Endothelial cell of umbilical vein (primary cell): ENCODE measurements at regions not wholly inside any gene's neighbourhood (a gene's known extent, or its start where the extent isn't known, plus 50 kb on each side); places are given as distances from the start of the nearest gene placed in this dataset.

Experiments used
- BruUV-seq: library from RNA; stranded (reverse); fragments of 400-500 nt; replicated peaks from 2 replicates; lab custom pipeline; 2021; lab: Mats Ljungman, UMichigan
- CTCF ChIA-PET: fragments of 300-600, 350-600 bp; sonication (Branson Sonifier 250); formaldehyde crosslinking; loops from one replicate; lab custom pipeline; 2021; ENCODE audit warnings: antibody characterized with exemption, inconsistent platforms; lab: Charles Lee
- POLR2A ChIA-PET: fragments of 300-600, 350-600 bp; sonication (Branson Sonifier 250); formaldehyde crosslinking; loops from one replicate; lab custom pipeline; 2021; ENCODE audit warnings: antibody characterized with exemption, inconsistent platforms; lab: Charles Lee
- DNase-seq: peaks from one replicate; pipeline ENCODE4 v3.0.0-alpha.2; 2011; ENCODE audit warnings: low read depth, low spot score
- FAIRE-seq: peaks from 2 replicates; lab custom pipeline; 2011; peaks lifted over from hg19 to GRCh38; lab: Jason Lieb, UNC
- H2AFZ ChIP-seq: 2 replicates; pipeline ENCODE4 v1.6.0; 2012; ENCODE audit warnings: low read depth, low read length, control low read depth, inconsistent platforms
- H3K27ac ChIP-seq: 2 replicates; pipeline ENCODE4 v1.5.1; 2011; ENCODE audit warnings: low read depth, mild to moderate bottlenecking, control low read depth, low read length, moderate library complexity; ENCODE audit not compliant: insufficient read depth
- H3K27me3 ChIP-seq, 2 experiments: 2 replicates each; pipeline versions ENCODE4 v1.6.0 to v1.6.1; 2011; ENCODE audit warnings: low read length in 2 of 2, mixed read lengths in 1 of 2; ENCODE audit not compliant: control insufficient read depth in 2 of 2, insufficient read depth in 2 of 2
- H3K36me3 ChIP-seq, 2 experiments: 2 replicates in 1 of 2; 3 replicates in 1 of 2; pipeline ENCODE4 v1.5.1; 2011; ENCODE audit warnings: low read length in 2 of 2, mild to moderate bottlenecking in 1 of 2, moderate library complexity in 1 of 2; ENCODE audit not compliant: control insufficient read depth in 2 of 2, insufficient read depth in 2 of 2; ENCODE audit errors: extremely low read depth in 1 of 2
- H3K4me1 ChIP-seq: 3 replicates; pipeline ENCODE4 v1.5.1; 2011; ENCODE audit warnings: mild to moderate bottlenecking, low read length; ENCODE audit not compliant: control insufficient read depth, insufficient read depth; ENCODE audit errors: extremely low read depth
- H3K4me2 ChIP-seq: 2 replicates; pipeline ENCODE4 v1.6.1; 2011; ENCODE audit warnings: low read length, control low read depth, mixed read lengths; ENCODE audit not compliant: insufficient read depth
- H3K4me3 ChIP-seq, 3 experiments: fragments of 200-600 bp in 1 of 3; sonication (generic), shearing (Covaris generic) in 1 of 3; replicated peaks in 1 of 3; 2 replicates each; pipeline ENCODE4 v1.5.1; 2011 to 2016; ENCODE audit warnings: control low read depth in 3 of 3, low read length in 3 of 3, mild to moderate bottlenecking in 2 of 3, inconsistent platforms in 1 of 3, low read depth in 1 of 3, moderate library complexity in 1 of 3; ENCODE audit not compliant: insufficient read depth in 1 of 3
- H3K79me2 ChIP-seq: 2 replicates; pipeline ENCODE4 v1.6.0; 2012; ENCODE audit warnings: low read length, inconsistent platforms; ENCODE audit not compliant: control insufficient read depth, insufficient read depth
- H3K9ac ChIP-seq: replicated peaks from 2 replicates; pipeline ENCODE3; 2011; ENCODE audit warnings: low read length, control low read depth; ENCODE audit not compliant: insufficient read depth; ENCODE audit errors: extremely low read depth
- H3K9me1 ChIP-seq: replicated peaks from 3 replicates; pipeline ENCODE4 v1.6.0; 2011; ENCODE audit warnings: mild to moderate bottlenecking, low read length; ENCODE audit not compliant: control insufficient read depth, insufficient read depth; ENCODE audit errors: extremely low read depth
- H3K9me3 ChIP-seq: replicated peaks from 2 replicates; pipeline ENCODE4 v1.5.1; 2012; ENCODE audit warnings: low read length, inconsistent platforms; ENCODE audit not compliant: control insufficient read depth, insufficient read depth
- H4K20me1 ChIP-seq: replicated peaks from 2 replicates; pipeline ENCODE3; 2011; ENCODE audit warnings: mild to moderate bottlenecking, low read length; ENCODE audit not compliant: control insufficient read depth, insufficient read depth; ENCODE audit errors: extremely low read depth
- CTCF ChIP-seq, 2 donors: IDR thresholded peaks; 1 replicate in 1 of 2; 2 replicates in 1 of 2; pipeline ENCODE4 v1.5.1; 2011; ENCODE audit warnings: low read length in 2 of 2, mild to moderate bottlenecking in 2 of 2, moderate library complexity in 2 of 2, control low read depth in 1 of 2, inconsistent platforms in 1 of 2, low read depth in 1 of 2; ENCODE audit not compliant: insufficient read depth in 1 of 2; ENCODE audit errors: extremely low read depth in 1 of 2
- EZH2 ChIP-seq: IDR thresholded peaks from 2 replicates; pipeline ENCODE4 v1.6.1; 2012; ENCODE audit warnings: borderline replicate concordance, low read depth, mild to moderate bottlenecking, moderate library complexity, low read length, inconsistent platforms; ENCODE audit not compliant: severe bottlenecking
- FOS ChIP-seq: IDR thresholded peaks from 2 replicates; pipeline ENCODE4 v1.6.1; 2011; ENCODE audit warnings: mild to moderate bottlenecking, low read length, moderate library complexity, borderline replicate concordance; ENCODE audit not compliant: insufficient read depth
- GATA2 ChIP-seq: IDR thresholded peaks from 2 replicates; pipeline ENCODE4 v1.7.0; 2011; ENCODE audit warnings: low read depth, mild to moderate bottlenecking, moderate library complexity, mixed read lengths, low read length; ENCODE audit not compliant: insufficient read length, insufficient read depth
- JUN ChIP-seq: IDR thresholded peaks from 2 replicates; pipeline ENCODE4 v1.6.1; 2011; ENCODE audit warnings: borderline replicate concordance, low read depth; ENCODE audit not compliant: insufficient read length, insufficient read depth
- MAX ChIP-seq: IDR thresholded peaks from 2 replicates; pipeline ENCODE4 v1.6.1; 2011; ENCODE audit not compliant: insufficient read depth, insufficient read length
- MYC ChIP-seq: IDR thresholded peaks from one replicate; pipeline ENCODE4 v1.6.1; 2011; ENCODE audit warnings: mild to moderate bottlenecking, low read depth, low read length
- POLR2A ChIP-seq: IDR thresholded peaks from 2 replicates; pipeline ENCODE4 v1.6.1; 2012; ENCODE audit warnings: low read depth, mild to moderate bottlenecking, control low read depth, low read length
- POLR2AphosphoS5 ChIP-seq: IDR thresholded peaks from 2 replicates; pipeline ENCODE4 v1.6.1; 2012; ENCODE audit warnings: low read depth, mild to moderate bottlenecking, control low read depth, low read length, moderate library complexity; ENCODE audit not compliant: insufficient read depth
- dilution Hi-C: fragments of 300-500 bp; cut with MboI; formaldehyde crosslinking; loops from one replicate; pipeline ENCODE4 v1.15.0; 2019; ENCODE audit warnings: low sequenced_read_pairs; ENCODE audit not compliant: extremely low pct_ligation_motif_present
- intact Hi-C: fragments of 100-400 bp; cut with micrococcal nuclease; formaldehyde crosslinking; loops from one replicate; pipeline ENCODE4 v1.10.0; 2022

GRCh38 chr4:149296084-149296483 is 519.6 kb downstream of the IQCM start:
- no TSS peak for BruUV-seq
- H3K36me3 ChIP-seq, result no peaks in the 10 kb centered on the region
- no peak for TF ChIP-seq JUN
- TF ChIP-seq MAX, result no peak
- no peak for TF ChIP-seq EZH2
- no peak for TF ChIP-seq POLR2AphosphoS5
- TF ChIP-seq MYC, result no peak
- TF ChIP-seq POLR2A, result no peak
- no peak for TF ChIP-seq FOS
- no peak for TF ChIP-seq GATA2
- no peak for TF ChIP-seq CTCF (IDR thresholded peaks at IDR 0.05; ENCODE audit: extremely low read depth in 1 of 2, insufficient read depth in 1 of 2, low read depth in 1 of 2, low read length in 2 of 2)
- CTCF ChIA-PET, result no interaction called here
- FAIRE-seq (no peak), DNase-seq (no peak)
- H3K4me2 ChIP-seq, result no peak overlapping the region
- no peak overlapping the region for H3K27ac ChIP-seq
- POLR2A ChIA-PET, result no interaction called here
- no peaks in the 10 kb centered on the region for H3K9me1 ChIP-seq
- intact Hi-C loops, result no loop called here
- no peaks in the 10 kb centered on the region for H4K20me1 ChIP-seq
- H3K4me1 ChIP-seq, result no peaks in the 10 kb centered on the region
- no peak overlapping the region for H3K9ac ChIP-seq
- H3K4me3 ChIP-seq, result no peak overlapping the region
- no peaks in the 10 kb centered on the region for H3K9me3 ChIP-seq
- H3K27me3 ChIP-seq, result no peaks in the 10 kb centered on the region
- no peak overlapping the region for H2AFZ ChIP-seq
- dilution Hi-C loops, result no loop called here
- no peaks in the 10 kb centered on the region for H3K79me2 ChIP-seq
